GM19025 (cell line): ENCODE measurements at regions not wholly inside any gene's neighbourhood (a gene's known extent, or its start where the extent isn't known, plus 50 kb on each side); places are given as distances from the start of the nearest gene placed in this dataset.

Experiments
- ATAC-seq: cut with Tn5 transposase; IDR thresholded peaks from one replicate; pipeline ENCODE4 v1.9.1; 2021; ENCODE audit warnings: mild to moderate bottlenecking, low read depth, moderate library complexity; ENCODE audit not compliant: unreplicated experiment

DNA sequence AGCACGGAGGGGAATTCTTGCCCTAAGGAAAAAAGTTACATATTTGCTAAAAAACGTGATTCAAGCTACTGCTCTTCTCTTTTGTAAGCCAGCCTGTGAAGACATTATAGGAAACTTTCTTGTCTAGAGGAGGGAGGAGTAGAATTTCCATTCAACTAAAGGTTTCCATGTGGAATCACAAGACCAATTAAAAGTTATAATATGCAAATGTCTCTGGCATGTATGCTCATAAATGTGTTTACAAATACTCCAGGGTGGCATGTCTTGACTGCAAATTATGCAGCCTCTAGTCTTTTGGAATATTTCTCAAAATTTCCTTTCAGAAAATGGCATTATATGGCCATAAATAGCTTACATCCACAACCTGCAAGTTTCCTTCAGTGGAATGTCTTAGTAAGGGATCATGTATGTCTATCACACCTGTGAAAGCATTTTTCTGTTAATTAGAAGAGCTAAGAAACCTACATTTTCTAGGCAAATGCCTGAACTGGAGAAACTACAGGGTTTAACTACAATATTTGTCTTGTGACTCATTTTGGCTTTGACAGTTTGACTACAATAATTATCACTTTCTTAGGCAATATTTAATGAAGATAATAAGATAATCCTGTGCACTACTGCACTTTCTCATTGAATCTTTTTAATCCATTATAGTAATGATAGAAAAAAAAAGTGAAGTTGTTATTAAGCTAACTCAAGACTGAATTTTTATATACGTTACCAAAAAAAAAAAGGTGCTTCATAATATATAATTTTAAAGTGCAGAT, 111.1 kb upstream of the C10orf90 start:
- no peak for ATAC-seq

DNA sequence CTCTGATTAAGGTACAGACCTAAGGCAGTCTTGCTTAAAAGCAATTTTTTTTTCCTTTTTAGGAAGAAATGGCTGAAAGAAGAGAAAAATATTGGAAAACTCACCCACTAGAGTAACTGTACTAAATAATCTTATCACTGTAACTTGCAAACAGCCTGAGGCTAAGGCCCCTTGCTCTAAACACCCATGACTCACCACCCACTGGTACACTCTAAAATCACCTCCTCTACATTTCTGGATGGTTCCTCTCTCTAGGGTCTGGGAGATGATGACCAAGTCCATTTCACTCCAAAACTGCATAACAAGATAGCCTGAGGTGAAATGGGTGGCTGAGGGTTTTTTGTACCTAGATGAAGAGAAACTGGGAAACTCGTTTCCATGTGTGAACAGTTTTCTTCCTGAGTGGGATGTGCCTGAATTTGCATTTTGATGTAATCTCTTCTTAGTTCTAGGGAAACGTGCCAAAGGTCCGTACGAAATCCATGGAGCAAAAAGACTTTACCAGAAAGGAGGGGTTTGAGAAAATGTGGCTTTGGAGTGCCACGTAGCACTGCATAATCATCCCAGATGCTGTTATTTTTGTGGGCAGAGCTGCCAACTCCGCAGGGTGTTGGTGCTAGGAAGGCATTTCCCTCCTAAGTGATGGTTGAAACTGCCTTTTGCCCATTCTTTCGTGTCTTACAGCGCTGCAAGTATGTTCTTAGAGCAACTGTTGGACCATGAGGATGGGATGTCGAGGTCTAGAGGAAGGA, 113.5 kb upstream of the C10orf90 start:
- no peak for ATAC-seq

DNA sequence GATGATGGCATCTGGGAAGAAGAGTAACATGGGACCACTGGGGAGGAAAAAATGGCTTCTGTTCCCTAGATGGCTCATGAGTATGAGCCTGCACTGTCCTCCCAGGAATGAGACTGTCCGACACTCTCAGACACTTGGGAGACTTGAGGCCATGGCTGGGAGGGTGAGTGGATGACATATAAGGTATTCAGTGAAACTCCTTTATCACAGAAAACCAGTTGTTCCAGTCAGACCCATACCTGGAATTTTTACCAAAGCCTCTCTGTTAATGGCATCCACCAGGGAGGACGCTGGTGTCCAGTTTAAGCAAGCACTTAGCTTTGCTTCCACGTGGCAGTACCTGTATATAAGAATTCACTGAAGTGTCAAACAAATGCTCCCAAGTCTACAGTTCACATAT, 116.7 kb upstream of the C10orf90 start:
- no peak for ATAC-seq

DNA sequence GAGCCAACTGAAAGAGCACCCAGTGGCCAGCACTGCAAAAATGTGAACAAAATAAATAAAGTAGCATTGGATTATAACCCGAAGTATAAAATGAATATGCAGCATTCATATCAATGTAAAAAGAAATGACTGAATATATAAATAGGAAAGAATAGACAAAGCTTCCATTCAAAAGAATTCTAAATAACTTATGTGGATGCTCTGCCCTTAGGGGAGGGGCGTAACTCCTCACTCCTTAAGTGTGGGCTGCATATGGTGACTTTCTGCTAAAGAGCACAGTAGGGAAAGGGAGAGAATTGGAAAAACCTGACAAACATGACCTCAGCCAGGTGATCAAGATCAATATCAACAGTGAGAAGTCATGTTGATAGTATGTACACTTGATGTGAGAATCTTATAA, 109.9 kb upstream of the DOCK1 start:
- ATAC-seq = no peak

DNA sequence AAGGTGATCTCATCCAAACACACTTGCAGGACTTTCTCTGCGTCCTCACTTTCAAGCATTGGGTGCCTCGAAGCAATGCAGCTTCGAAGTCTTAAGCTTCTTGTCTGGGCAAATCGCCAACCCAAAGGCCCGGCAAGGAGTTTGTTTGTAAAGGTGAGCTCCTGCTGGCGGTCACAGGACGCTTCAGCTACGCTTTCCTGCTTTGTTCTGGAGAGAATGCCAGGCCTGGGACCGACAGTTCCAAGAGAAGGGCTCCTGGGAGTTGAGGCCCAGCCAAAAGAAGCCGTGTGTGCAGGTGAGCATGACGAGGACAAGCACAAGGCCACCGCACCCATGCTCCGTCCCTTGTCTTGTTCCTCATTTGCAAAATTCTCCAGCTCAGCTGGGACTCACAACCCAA, 106.6 kb upstream of the DOCK1 start:
- ATAC-seq = no peak

DNA sequence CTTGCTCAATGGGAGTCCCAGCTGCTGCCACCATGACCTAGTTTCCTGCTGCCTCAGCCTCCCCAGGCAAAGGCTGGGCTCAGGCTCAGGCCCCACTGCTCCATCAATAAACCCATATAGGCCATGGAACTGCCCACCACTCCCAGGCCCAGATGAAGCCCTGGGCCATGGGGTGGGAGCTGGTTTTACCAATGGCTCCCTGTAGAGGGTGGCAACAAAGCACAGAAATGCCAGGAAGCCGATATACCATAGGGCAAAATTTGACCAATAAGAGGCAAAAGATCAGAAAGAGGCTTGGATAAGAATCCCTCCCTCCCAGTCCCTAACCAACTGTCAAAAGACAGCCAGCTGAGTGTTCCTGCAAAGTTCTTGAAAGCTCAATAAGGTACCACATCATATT, 101.8 kb upstream of the DOCK1 start:
- ATAC-seq = no peak

DNA sequence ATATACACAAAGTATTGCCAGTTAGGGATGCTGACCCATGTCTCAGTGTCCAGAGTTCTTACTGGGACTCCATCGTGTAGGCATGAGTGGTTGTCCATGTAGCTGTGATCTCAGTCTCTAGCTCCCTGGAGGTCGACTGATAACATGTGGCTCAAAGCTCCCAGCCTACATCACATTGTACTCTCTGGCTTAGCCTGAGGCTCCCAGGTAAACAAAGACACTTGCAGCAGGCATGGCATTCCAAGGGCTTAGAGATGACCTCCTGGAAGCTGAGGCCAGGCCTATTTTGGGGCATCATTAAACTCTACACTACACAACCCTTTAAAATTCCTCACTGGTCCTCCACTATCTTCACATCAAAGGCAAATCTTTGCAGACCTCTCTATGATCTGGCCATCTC, 100.8 kb upstream of the DOCK1 start:
- ATAC-seq = no peak

DNA sequence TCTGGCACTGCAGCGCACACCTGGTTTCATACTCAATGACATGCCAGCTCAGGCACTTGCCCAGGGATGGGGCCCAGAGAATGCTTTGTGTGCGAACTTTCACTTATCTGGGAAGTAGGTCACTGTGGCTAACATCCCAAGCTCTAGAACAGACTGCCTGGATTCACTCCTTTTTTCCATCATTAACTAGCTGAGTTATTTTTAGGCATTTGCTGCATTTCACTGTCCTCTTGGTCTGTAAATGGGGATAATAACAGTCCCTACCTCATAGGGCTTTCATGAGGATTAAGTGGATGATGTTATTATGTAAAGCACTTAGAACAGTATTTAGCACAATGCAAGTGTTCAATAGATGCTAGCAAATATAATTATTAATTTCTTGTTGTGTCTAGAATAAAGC, 98.7 kb upstream of the DOCK1 start:
- no peak for ATAC-seq

DNA sequence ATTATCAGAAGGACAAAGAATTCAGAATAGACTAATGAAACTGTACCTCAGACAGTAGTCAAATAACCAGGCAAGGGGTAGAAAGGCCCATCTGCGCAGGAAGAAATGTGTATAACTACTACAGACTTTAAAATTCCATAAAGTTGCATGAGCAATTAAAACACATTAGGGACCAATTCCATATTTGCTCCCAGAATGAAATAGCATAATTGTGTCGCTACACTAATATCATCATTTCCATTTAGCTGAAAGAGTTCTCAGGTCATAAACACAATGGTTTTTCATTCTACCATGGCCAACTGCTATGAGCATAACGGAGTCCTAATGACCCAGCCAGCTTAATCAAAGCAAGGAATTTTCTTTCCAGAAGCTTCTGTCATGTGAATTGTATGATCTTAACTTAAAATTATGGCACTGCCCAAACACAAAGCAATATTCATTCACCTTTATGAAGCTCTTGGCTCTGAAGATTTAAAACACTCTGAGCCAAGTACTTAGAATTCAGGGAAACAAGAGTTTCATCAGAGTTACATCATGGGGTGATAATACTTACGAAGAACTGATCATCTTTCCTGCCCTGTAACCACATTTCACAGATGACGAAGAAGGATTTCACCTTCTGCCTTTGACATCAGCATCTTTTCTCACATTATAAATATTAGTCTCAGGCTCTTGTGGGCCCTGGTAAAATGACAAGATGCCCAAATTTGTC, 98.1 kb upstream of the DOCK1 start:
- no peak for ATAC-seq

DNA sequence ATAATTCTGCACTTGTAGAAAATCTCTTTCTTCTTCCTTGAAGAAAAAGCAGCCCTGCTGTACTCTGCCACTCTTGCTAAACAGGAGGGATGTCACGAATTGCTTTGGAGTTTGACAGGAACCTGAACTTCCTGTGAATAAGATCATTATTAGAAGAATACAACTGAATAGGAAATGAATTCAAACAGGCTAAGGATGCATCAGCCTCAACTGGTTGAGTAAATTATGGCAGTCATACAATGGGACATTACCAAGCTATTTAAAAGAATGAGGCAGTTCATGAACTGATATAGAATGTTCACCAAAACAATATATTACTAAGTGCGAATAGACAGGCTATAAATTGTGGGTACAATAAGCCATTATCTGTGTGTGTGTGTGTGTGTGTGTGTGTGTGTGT, 97.1 kb upstream of the DOCK1 start:
- ATAC-seq = no peak

DNA sequence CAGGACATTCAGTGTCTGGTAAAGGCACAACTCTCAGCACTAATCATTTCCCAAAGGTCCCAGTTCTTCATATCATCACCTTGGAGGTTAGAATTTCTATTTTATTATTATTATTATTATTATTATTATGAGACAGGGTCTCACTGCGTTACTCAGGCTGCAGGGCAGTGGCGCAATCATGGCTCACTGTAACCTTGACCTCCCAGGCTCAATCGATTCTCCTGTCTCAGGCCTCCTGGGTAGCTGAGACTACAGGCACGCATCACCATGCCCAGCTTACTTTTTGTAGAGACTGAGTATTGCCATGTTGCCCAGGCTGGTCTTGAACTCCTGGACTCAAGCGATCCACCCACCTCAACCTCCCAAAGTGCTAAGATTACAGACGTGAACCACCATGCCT, 91.8 kb upstream of the DOCK1 start:
- no peak for ATAC-seq

DNA sequence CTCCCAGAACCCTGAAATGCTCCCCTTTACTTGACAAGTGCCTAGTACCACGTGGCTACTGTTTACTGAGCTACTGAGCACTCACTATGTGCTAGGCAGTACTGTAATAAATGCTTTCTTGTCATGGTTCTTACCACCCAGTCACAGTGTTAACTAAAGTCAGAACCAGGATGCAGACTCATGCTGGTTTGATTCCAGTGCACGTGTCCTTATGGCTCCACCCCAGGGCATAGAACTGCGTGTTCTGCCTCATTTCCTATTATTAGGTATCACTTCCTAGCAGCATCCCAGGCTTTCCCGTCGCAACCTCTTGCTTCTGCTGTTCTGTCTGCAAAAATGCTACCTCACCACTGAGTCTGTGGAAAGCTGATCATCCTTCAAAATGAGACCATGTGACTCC, 71.7 kb upstream of the DOCK1 start:
- no peak for ATAC-seq

DNA sequence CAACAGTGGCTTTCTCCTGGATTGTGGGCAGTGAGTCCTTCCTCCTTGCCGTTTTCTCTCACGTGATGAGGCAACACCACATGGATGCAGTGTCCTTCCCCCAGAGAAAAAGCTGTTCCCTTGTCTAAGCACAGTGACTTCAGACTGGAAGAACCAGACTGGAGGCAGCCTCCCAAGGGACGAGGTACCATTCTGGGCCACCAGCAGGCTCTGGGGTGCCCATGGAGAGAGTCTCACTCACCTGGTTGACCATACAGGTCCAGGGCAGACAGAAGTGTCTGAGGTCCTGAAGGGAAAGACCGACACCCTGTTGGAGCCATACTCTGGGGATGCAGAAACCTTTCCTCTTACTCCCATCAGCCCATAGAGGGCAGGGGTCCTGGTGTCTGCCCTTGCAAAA, 69.2 kb upstream of the DOCK1 start:
- ATAC-seq = no peak

DNA sequence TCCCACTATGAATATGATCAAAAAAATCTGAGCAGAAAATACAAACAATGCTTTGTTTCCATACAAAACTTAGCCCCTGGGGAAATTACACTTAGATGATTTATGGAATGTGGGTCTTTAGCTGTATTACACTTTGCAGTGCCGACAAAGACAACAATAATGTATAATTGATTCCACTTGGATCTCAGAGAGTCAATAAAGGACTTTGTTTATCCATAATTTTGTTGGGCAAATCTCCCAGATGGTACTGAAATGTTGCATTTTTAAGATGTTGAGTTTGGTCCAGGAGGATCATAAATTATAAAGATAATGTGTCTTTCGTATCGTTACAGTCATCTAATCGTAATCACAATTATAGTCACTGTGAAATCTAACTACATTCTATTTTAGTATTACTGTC, 66.9 kb upstream of the DOCK1 start:
- no peak for ATAC-seq

DNA sequence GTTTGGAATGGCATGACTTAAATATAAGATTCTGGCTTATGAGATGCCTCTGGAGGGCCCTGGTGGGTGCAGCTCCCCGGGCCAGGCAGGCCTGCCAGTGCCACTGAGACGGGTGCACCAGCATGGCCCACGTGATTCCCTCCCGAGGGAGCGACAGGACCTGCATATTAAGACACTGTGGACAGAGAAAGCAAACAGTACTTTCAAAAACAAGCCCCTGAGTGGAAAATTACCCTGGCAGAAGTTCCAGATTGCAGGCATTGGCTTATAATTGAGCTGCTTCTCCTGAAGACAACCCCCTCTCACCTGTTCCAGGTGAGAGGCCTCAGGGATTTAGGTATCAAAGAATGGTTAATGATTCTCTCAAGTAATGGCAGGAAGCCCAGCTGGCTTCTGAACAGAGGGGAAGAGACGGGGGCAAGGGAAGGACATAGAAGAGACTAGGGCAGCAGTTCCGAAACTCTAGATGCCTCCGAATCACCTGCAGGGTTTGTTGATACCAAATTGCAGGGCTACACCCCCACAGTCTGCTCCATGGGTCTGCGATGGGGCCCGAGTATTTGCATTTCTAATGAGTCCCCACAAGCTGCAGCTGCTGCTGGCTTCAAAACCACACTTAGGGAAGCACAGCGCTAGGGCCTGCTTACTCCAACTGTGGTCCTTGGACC, 66.0 kb upstream of the DOCK1 start:
- no peak for ATAC-seq

DNA sequence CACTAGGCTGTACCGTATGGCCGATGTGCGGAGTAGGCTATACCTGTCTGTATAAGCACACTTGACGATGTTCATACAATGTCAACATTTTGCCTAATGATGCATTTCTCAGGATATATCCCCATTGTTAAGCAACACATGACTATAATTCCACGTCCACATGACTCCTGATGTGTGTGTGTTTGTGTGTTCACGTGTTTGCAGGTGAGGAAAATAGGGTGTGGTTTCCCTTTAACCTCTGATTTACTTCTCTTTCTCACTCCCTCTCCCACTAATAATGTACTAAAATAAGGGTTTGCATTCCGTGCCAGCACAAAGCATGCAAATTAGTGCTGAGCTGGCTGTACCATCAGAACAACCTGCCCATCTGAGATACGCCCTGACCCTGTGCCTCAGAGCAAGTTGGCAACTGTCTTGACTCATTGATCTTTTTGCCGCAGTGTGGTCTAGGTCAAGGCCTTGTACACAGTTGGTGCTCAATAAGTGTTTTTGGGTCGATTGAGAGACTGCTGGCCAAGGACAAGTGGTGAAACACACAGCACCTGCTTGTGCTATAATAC, 64.6 kb upstream of the DOCK1 start:
- ATAC-seq = no peak

DNA sequence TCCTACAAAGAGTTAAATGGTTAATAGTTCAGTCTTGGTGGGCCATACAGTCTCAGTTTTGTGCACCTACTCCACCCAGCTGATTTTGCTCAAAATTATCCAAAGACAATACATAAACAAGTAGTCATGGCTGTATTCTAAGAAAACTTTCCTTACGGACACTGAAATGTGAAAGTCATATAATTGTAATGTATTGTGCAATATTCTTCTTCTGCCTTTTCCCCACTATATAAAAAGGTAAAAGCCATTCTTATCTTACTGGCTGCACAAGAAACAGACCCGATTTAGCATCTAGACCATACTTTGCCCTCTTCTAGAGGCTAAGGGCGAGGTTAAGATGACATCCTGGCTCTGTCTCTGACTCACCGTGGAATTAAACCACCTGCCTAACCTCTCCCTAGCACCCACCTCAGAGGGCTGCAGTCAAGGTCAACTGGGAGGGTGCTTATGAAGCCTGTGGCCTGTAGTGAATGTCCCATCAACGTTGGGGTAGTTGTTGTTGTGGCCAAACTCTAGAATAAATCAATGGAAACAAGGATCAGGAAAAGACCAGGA, 63.8 kb upstream of the DOCK1 start:
- ATAC-seq = no peak

DNA sequence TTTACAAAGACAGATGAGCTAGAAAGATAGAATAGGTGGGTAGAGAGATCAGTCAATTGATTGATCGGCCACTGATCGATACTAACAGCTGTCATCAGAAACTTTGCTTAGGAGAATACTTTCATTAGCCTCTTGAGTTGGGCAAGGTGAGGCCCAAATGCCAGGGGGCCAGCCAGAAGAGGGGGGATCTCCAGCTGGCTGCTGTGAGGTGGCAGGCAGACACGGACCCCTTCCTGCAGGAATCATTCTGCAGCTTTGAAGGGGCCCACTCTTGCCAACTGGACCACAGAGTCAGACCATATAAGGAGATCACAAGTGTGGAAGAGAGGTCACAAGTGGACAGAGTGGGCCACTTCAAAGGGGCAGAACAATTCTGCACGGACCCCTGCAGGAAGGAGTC, 62.9 kb upstream of the DOCK1 start:
- ATAC-seq = no peak

DNA sequence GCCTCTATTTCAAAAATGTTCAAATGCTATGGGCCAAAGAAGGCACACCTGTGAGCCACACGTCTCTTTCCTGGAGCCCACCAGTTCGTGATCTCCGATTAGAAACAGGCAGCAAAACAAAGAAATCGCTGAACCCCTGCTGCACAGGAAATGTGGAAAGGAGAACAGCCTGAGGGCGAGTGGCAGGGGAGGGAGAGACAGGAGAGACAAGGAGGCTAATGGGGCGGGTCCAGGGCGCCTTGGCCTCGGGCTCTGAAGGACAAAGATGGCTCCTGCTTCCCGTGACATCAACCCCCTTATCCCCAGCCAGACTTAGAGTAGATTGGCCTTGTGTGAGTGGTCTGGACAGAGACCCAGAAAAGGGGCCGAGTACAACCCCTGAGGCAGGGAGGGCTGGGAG, 62.4 kb upstream of the DOCK1 start:
- no peak for ATAC-seq

DNA sequence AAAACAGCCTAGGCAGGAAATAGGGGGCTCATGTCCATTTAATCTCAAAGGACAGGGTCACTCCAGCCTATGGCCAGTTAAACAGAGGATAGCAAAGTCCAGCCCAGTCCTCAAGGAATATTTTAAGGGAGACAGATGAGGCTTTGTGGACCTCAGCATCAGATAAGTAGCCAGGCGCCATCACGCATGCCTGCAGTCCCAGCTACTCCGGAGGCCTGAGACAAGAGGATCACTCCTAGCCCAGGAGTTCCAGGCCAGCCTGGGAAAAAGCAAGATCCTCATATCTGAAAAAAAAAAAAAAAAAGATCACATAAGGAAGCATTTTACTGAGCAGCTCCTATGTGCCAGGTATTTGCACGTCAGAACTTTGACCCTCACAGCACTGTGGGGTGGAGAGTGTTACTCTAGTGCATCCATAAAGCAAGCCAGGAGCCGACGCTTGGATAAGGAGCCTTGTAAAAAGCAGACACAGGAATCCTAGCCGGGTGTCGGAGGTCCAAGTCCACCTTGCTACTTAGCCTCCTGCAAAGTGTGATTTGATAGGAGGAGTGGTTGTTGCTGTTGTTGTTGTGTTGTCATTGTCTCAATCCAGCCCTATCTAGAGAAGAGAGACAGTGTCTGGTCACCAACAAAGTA, 61.8 kb upstream of the DOCK1 start:
- no peak for ATAC-seq
